ENCODE measurements at regions not wholly inside any gene's neighbourhood (a gene's known extent, or its start where the extent isn't known, plus 50 kb on each side); places are given as distances from the start of the nearest gene placed in this dataset.
"Not testable (repeated sequence)": the region's sequence is repeated elsewhere in the genome, so short reads cannot be mapped to it uniquely, and the experiment has no call there.

DNA sequence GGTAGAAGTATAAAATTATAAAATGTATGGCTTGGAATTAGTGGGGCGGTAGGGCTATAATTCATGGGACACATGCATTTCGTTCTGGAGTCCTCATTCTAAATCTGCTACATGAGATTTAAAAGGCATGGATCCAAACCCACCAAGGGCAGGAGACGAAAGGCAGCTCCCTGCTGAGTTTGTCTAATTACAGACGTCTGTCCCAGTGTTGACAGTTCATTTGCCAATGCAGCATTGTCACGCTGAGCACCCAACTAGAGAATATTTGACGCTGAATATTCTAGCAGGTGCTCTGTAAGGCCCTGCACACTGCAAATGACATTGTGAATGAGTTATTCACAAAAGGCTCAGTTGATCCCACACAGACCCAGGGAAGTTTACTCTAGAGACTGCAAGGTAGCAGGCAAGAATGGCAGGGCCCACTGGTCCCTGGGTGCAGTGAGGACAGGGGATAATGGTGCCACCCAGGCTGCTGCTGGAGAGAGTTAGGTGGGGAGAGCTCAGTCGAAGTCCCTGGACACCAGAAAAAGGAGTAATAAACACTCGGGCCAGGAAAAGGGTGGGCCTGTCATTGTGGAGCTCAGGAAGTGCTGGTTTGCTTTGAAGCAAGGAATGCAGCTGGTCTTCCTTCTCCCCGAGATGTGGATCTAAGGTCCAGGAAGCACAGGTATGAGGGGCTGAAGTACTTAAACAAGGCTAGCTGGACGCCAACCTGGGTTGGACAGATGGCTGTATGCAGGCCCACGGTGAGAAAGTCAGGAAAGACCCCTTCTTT lies 75.0 kb upstream of the JCAD start:
- ATAC-seq (ENCODE audit: low read depth) (no peak), DNase-seq (ENCODE audit: low spot score in 2 of 2) (no peak)
- H3K27me3 Mint-ChIP-seq = peaks cover 5% of the 10 kb centered on the region
- H3K4me1 Mint-ChIP-seq = no peaks in the 10 kb centered on the region
- no peak overlapping the region for H3K4me3 Mint-ChIP-seq
- no peaks in the 10 kb centered on the region for H3K36me3 Mint-ChIP-seq
- no peaks in the 10 kb centered on the region for H3K9me3 Mint-ChIP-seq
- H3K27ac Mint-ChIP-seq = no peak overlapping the region

GRCh38 chr10:30133198-30133597 lies 73.8 kb upstream of the JCAD start:
- Mint-ChIP-seq H3K27ac (no peak overlapping the region), H3K27me3 (peaks cover 5% of the 10 kb centered on the region), H3K36me3 (no peaks in the 10 kb centered on the region)

GRCh38 chr10:30131369-30131768 lies 72.0 kb upstream of the JCAD start:
- not testable (repeated sequence) for H3K4me1 Mint-ChIP-seq; ATAC-seq (ENCODE audit: low read depth); H3K9me3 Mint-ChIP-seq; H3K36me3 Mint-ChIP-seq; H3K4me3 Mint-ChIP-seq; H3K27ac Mint-ChIP-seq; H3K27me3 Mint-ChIP-seq; DNase-seq (ENCODE audit: low spot score in 2 of 2)

More at GRCh38 chr10:30133198-30133597, 73.8 kb upstream of the JCAD start:
- Mint-ChIP-seq H3K4me3 (no peak overlapping the region), H3K9me3 (no peaks in the 10 kb centered on the region), H3K4me1 (no peaks in the 10 kb centered on the region)
- no peak for ATAC-seq (ENCODE audit: low read depth)
- DNase-seq (ENCODE audit: low spot score in 2 of 2) = no peak

GRCh38 chr10:30129326-30129725 lies 69.9 kb upstream of the JCAD start:
- DNase-seq (ENCODE audit: low spot score in 2 of 2); ATAC-seq (ENCODE audit: low read depth); H3K36me3 Mint-ChIP-seq; H3K27ac Mint-ChIP-seq; H3K9me3 Mint-ChIP-seq; H3K27me3 Mint-ChIP-seq; H3K4me3 Mint-ChIP-seq; H3K4me1 Mint-ChIP-seq: not testable (repeated sequence)

- Mint-ChIP-seq H3K36me3 (no peaks in the 10 kb centered on the region), H3K4me3 (no peak overlapping the region), H3K27ac (no peak overlapping the region), H3K27me3 (peaks cover 3% of the 10 kb centered on the region), H3K4me1 (no peaks in the 10 kb centered on the region), H3K9me3 (no peaks in the 10 kb centered on the region)
- no peak for ATAC-seq (ENCODE audit: low read depth)
- DNase-seq (ENCODE audit: low spot score in 2 of 2) = no peak
These were observed 67.7 kb upstream of the JCAD start for GRCh38 chr10:30127120-30127541.

- Mint-ChIP-seq H3K27me3 (peaks cover 3% of the 10 kb centered on the region), H3K9me3 (peaks cover 4% of the 10 kb centered on the region), H3K4me1 (no peaks in the 10 kb centered on the region), H3K27ac (no peak overlapping the region), H3K4me3 (no peak overlapping the region), H3K36me3 (no peaks in the 10 kb centered on the region)
- DNase-seq (ENCODE audit: low spot score in 2 of 2) = no peak
- ATAC-seq (ENCODE audit: low read depth) = no peak
These were observed 66.1 kb upstream of the JCAD start for GRCh38 chr10:30125496-30125895.

DNA sequence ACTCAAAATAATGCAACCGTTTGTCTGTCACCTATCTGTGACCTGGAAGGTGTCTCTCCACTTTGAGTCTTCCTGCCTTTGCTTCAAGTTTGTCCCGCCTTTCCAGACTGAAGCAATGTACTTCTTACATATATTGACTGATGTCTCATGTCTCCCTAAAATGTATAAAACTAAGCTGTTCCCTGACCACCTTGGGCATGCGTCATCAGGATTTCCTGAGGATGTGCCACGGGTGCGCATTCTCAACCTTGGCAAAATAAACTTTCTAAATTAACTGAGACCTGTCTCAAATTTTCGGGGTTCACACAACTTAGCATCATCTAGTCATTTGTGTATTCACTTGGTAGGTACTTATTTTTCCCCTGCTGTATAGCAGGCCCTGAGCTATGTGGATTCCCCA lies 65.3 kb upstream of the JCAD start:
- no peak for DNase-seq (ENCODE audit: low spot score in 2 of 2)
- Mint-ChIP-seq H3K27ac (no peak overlapping the region), H3K9me3 (peaks cover 4% of the 10 kb centered on the region), H3K27me3 (peaks cover under 1% of the 10 kb centered on the region), H3K4me3 (no peak overlapping the region), H3K4me1 (no peaks in the 10 kb centered on the region), H3K36me3 (no peaks in the 10 kb centered on the region)
- no peak for ATAC-seq (ENCODE audit: low read depth)

DNA sequence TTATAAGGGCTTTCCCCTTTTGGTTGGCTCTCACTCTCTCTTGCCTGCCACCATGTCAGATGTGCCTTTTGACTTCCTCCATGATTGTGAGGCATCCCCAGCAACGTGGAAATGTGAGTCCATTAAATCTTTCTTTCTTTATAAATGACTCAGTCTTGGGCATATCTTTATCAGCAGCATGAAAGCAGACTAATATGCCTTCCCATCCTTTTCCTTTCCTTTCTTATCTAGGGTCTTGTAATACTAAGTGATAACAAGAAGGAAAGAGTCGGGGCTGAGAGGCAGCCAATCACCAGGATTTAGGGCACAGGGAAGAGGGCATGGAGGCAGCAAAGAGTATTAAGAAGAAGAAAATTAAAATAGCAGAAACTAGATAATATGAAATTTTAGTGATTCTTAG lies 62.0 kb upstream of the JCAD start:
- no peaks in the 10 kb centered on the region for H3K27me3 Mint-ChIP-seq
- no peak overlapping the region for H3K4me3 Mint-ChIP-seq
- H3K27ac Mint-ChIP-seq = no peak overlapping the region
- H3K9me3 Mint-ChIP-seq = peaks cover 4% of the 10 kb centered on the region
- no peaks in the 10 kb centered on the region for H3K36me3 Mint-ChIP-seq
- ATAC-seq (ENCODE audit: low read depth) (no peak), DNase-seq (ENCODE audit: low spot score in 2 of 2) (no peak)
- H3K4me1 Mint-ChIP-seq = no peaks in the 10 kb centered on the region

GRCh38 chr10:30118590-30118989 lies 59.2 kb upstream of the JCAD start:
- Mint-ChIP-seq H3K9me3 (peaks cover 4% of the 10 kb centered on the region), H3K27ac (no peak overlapping the region), H3K4me3 (no peak overlapping the region), H3K27me3 (no peaks in the 10 kb centered on the region), H3K4me1 (no peaks in the 10 kb centered on the region), H3K36me3 (no peaks in the 10 kb centered on the region)
- DNase-seq (ENCODE audit: low spot score in 2 of 2) (no peak), ATAC-seq (ENCODE audit: low read depth) (no peak)

GRCh38 chr10:30117812-30118501 lies 58.6 kb upstream of the JCAD start:
- Mint-ChIP-seq H3K27me3 (no peaks in the 10 kb centered on the region), H3K36me3 (no peaks in the 10 kb centered on the region), H3K9me3 (peaks cover 4% of the 10 kb centered on the region), H3K27ac (no peak overlapping the region), H3K4me3 (no peak overlapping the region), H3K4me1 (no peaks in the 10 kb centered on the region)
- ATAC-seq (ENCODE audit: low read depth) (no peak), DNase-seq (ENCODE audit: low spot score in 2 of 2) (no peak)

DNA sequence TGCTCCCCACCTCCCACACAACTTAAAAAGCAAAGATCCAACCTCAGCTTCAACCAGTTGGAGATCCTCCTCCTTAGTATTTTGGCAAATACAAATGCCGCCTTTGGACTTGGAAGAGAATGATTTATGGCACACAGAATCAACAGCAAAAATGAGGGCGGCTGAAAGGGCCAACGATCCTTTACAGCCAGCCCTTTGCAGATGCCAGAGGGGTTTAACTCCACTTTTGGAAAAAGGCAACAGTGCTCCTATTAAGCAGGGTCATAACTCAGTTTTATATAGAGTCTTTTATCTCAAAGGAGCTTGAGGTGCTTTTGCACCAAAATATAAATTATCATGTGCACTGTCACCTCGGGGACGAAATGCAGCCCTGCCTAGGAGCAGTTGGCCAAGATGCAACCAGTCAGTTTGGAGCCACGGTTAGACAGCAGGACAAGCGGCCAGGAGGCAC lies 56.7 kb upstream of the JCAD start:
- DNase-seq (ENCODE audit: low spot score in 2 of 2) = no peak
- ATAC-seq (ENCODE audit: low read depth) = no peak
- Mint-ChIP-seq H3K4me3 (no peak overlapping the region), H3K4me1 (no peaks in the 10 kb centered on the region), H3K27me3 (no peaks in the 10 kb centered on the region), H3K36me3 (no peaks in the 10 kb centered on the region), H3K9me3 (peaks cover 2% of the 10 kb centered on the region), H3K27ac (no peak overlapping the region)

DNA sequence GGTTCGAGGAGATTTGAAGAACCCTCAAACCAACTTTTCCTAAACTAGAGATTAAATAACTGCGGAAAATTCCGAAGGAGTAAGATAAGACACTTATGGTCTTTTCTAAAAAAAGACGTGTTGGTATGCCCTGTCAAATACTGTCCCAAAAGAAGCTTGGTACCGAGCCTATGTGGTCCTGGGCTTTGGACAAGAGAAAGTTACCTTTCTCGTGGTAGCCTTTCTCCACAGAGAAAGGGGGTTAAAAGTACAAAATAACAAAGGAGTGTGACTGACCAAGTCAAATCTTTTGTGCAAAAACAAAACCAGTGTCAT lies 56.2 kb upstream of the JCAD start:
- Mint-ChIP-seq H3K4me3 (no peak overlapping the region), H3K36me3 (no peaks in the 10 kb centered on the region)

GRCh38 chr10:30114881-30115625 lies 55.7 kb upstream of the JCAD start:
- Mint-ChIP-seq H3K36me3 (no peaks in the 10 kb centered on the region), H3K9me3 (peaks cover 3% of the 10 kb centered on the region), H3K27me3 (peaks cover 2% of the 10 kb centered on the region), H3K4me1 (no peaks in the 10 kb centered on the region), H3K27ac (no peak overlapping the region), H3K4me3 (no peak overlapping the region)
- DNase-seq (ENCODE audit: low spot score in 2 of 2) (no peak), ATAC-seq (ENCODE audit: low read depth) (no peak)

More for the DNA sequence above, 56.2 kb upstream of the JCAD start:
- H3K27me3 Mint-ChIP-seq = no peaks in the 10 kb centered on the region
- H3K4me1 Mint-ChIP-seq = no peaks in the 10 kb centered on the region
- H3K9me3 Mint-ChIP-seq = peaks cover under 1% of the 10 kb centered on the region
- no peak overlapping the region for H3K27ac Mint-ChIP-seq
- no peak for ATAC-seq (ENCODE audit: low read depth)
- no peak for DNase-seq (ENCODE audit: low spot score in 2 of 2)

GRCh38 chr10:30114401-30114800 lies 55.0 kb upstream of the JCAD start:
- DNase-seq (ENCODE audit: low spot score in 2 of 2) = no peak
- H3K27me3 Mint-ChIP-seq = peaks cover 4% of the 10 kb centered on the region
- H3K9me3 Mint-ChIP-seq = peaks cover 3% of the 10 kb centered on the region
- H3K4me3 Mint-ChIP-seq = no peak overlapping the region
- ATAC-seq (ENCODE audit: low read depth) = no peak
- H3K4me1 Mint-ChIP-seq = no peaks in the 10 kb centered on the region
- no peak overlapping the region for H3K27ac Mint-ChIP-seq
- no peaks in the 10 kb centered on the region for H3K36me3 Mint-ChIP-seq

Data from memory B cell (primary cell).